ENCODE measurements at regions not wholly inside any gene's neighbourhood (a gene's known extent, or its start where the extent isn't known, plus 50 kb on each side); places are given as distances from the start of the nearest gene placed in this dataset.
"Not testable (repeated sequence)": the region's sequence is repeated elsewhere in the genome, so short reads cannot be mapped to it uniquely, and the experiment has no call there.

DNA sequence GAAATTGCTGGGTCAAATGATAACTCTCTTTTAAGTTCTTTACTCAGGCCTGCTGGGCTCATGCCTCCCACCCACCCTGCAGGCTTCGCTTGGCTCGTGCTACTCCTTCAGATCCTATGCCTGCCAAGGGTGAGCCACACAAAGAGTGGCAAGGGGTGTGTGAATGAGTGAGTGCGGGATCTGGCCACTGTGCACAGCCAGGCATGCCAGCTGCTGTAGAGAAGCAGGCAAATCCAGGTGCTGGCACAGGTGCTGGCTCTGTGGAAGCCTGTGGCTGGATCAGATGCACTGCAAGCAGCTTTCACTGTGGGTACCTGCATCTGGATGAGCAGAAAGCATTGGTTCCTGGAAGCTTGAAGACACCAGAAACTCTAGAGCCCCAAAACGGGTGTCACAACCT is 1055.7 kb upstream of the EPHA6 start:
- in situ Hi-C loops (cut with HindIII; ENCODE audit: low pct_unique_long_range_greater_than_20kb, low sequenced_read_pairs) = no loop called here
- no peak for DNase-seq (ENCODE audit: low read depth in 1 of 2, low spot score in 1 of 2)
- no peak for TF ChIP-seq JUND (IDR thresholded peaks at IDR 0.05; ENCODE audit: low read depth)

DNA sequence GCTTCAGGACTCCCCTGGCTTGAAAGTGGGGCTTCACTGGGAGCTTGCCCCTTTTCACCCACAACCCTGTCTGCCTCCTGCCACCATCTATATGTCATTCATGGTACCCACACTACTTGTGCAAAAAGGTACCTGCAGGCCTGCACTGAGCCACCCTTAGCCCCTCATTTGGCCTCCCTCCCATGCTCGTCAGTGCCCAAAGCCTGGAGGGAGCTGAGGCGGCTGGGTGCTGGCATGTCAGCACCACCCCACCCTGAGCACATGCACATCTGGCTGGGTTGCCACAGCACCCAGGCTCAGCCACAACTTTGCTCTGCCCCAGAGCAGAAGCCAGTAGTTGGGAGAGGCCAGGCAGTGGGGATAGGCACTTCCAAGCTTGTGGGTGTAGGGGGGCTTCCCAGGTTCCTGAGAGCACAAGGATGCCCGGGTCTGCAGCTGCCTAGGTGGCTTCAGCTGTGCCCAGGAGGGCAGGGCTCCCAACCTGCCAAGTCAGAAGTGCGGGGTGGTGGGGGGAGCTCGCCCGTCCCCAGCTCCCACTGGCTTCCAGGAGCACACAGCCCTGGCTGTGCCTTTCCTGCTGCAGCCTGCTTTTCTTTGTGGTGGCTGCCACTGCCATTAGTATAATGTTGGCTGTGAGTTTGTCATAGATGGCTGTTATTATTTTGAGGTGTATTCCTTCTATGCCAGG is 1054.6 kb upstream of the EPHA6 start:
- in situ Hi-C loops (cut with HindIII; ENCODE audit: low pct_unique_long_range_greater_than_20kb, low sequenced_read_pairs) = no loop called here
- no peak for DNase-seq (ENCODE audit: low read depth in 1 of 2, low spot score in 1 of 2)

GRCh38 chr3:95775486-95776094 is 1038.8 kb upstream of the EPHA6 start:
- TF ChIP-seq JUND (IDR thresholded peaks at IDR 0.05; ENCODE audit: low read depth) = no peak
- in situ Hi-C loops (cut with HindIII; ENCODE audit: low pct_unique_long_range_greater_than_20kb, low sequenced_read_pairs) = no loop called here
- DNase-seq (ENCODE audit: low read depth in 1 of 2, low spot score in 1 of 2) = no peak

More for the DNA sequence above, 1054.6 kb upstream of the EPHA6 start:
- no peak for TF ChIP-seq JUND (IDR thresholded peaks at IDR 0.05; ENCODE audit: low read depth)

DNA sequence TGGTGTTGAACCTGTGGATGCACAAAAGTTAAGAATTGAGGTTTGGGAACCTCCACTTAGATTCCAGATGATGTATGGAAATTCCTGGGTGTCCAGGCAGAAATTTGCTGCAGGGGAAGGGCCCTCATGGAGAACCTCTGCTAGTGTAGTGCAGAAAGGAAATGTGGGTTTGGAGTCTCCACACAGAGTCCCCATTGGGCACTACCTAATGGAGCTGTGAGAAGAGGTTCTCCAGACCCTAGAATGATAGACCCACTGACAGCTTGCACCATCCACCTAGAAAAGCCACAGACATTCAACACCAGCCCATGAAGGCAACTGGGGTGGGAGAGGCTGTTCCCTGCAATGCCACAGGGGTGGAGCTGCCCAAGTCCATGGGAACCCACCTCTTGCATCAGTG is 1032.8 kb upstream of the EPHA6 start:
- TF ChIP-seq JUND (IDR thresholded peaks at IDR 0.05; ENCODE audit: low read depth) = no peak
- DNase-seq (ENCODE audit: low read depth in 1 of 2, low spot score in 1 of 2) = no peak
- in situ Hi-C loops (cut with HindIII; ENCODE audit: low pct_unique_long_range_greater_than_20kb, low sequenced_read_pairs) = no loop called here

GRCh38 chr3:95789111-95789510 is 1025.3 kb upstream of the EPHA6 start:
- no peak for TF ChIP-seq JUND (IDR thresholded peaks at IDR 0.05; ENCODE audit: low read depth)
- in situ Hi-C loops (cut with HindIII; ENCODE audit: low pct_unique_long_range_greater_than_20kb, low sequenced_read_pairs) = no loop called here
- no peak for DNase-seq (ENCODE audit: low read depth in 1 of 2, low spot score in 1 of 2)

DNA sequence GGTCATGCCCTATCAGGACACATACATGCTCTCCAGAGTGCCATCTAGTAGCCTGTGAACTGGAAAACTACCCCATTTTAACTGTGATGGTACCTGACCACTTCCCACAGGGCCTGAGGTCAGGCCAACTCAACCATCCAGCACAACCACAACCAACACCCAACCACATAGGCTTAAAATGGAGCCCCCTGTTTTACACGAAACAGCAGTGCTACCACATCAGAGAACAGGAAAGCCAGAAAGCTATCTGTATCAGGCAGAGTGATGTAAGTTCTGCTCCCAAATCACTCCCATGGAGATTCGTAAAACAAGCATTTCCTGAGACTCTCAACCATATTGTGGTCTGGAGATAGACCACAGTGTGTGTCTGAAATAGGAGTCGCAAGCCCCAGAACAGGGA is 1017.3 kb upstream of the EPHA6 start:
- in situ Hi-C loops (cut with HindIII; ENCODE audit: low pct_unique_long_range_greater_than_20kb, low sequenced_read_pairs) = no loop called here
- no peak for TF ChIP-seq JUND (IDR thresholded peaks at IDR 0.05; ENCODE audit: low read depth)
- no peak for DNase-seq (ENCODE audit: low read depth in 1 of 2, low spot score in 1 of 2)

- no peak for DNase-seq (ENCODE audit: low read depth in 1 of 2, low spot score in 1 of 2)
- in situ Hi-C loops (cut with HindIII; ENCODE audit: low pct_unique_long_range_greater_than_20kb, low sequenced_read_pairs) = no loop called here
Observed at GRCh38 chr3:95798628-95799027, 1015.8 kb upstream of the EPHA6 start.

GRCh38 chr3:95810462-95810861 is 1003.9 kb upstream of the EPHA6 start:
- TF ChIP-seq JUND (IDR thresholded peaks at IDR 0.05; ENCODE audit: low read depth) = no peak
- DNase-seq (ENCODE audit: low read depth in 1 of 2, low spot score in 1 of 2) = peak in 1 of 2 experiments; percentile 29
- in situ Hi-C loops (cut with HindIII; ENCODE audit: low pct_unique_long_range_greater_than_20kb, low sequenced_read_pairs) = no loop called here

More at GRCh38 chr3:95798628-95799027, 1015.8 kb upstream of the EPHA6 start:
- no peak for TF ChIP-seq JUND (IDR thresholded peaks at IDR 0.05; ENCODE audit: low read depth)

DNA sequence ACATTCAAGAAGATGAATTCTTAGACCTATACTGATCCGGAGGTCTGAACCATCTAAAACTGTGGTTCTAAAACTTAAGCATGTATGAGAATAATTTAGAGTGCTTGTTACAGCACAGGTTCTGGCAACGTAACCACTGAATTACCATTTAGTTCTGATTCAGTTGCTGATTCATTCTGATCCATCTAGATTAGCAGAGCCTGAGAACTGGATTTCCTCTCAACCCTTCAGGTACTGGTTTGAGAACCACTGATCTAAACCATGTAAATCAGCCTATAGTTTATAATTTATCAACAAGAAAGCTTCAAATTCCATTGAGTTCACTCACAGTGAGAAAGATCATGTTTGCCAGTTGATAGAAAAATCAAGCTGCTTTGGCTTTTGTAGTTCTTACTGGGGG is 1001.1 kb upstream of the EPHA6 start:
- no peak for DNase-seq (ENCODE audit: low read depth in 1 of 2, low spot score in 1 of 2)
- no peak for TF ChIP-seq JUND (IDR thresholded peaks at IDR 0.05; ENCODE audit: low read depth)
- in situ Hi-C loops (cut with HindIII; ENCODE audit: low pct_unique_long_range_greater_than_20kb, low sequenced_read_pairs) = no loop called here

DNA sequence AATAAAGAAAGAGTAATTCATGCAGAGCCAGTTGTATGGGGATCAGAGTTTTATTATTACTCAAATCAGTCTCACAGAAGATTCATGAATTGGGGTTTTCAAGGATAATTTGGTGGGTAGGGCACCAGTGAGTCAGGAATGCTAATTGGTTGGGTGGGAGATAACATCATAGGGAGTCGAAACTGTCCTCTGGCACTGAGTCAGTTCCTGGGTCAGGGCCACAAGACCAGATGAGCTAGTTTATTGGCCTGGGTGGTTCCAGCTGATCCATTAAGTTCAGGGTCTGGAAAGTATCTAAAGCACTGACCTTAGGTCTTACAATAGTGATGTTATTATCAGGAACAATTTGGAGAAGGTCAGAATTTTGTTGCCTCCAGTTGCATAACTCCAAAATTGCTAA is 998.6 kb upstream of the EPHA6 start:
- in situ Hi-C loops (cut with HindIII; ENCODE audit: low pct_unique_long_range_greater_than_20kb, low sequenced_read_pairs) = no loop called here
- no peak for DNase-seq (ENCODE audit: low read depth in 1 of 2, low spot score in 1 of 2)
- no peak for TF ChIP-seq JUND (IDR thresholded peaks at IDR 0.05; ENCODE audit: low read depth)

GRCh38 chr3:95826419-95826818 is 988.0 kb upstream of the EPHA6 start:
- no peak for DNase-seq (ENCODE audit: low read depth in 1 of 2, low spot score in 1 of 2)
- in situ Hi-C loops (cut with HindIII; ENCODE audit: low pct_unique_long_range_greater_than_20kb, low sequenced_read_pairs) = no loop called here
- TF ChIP-seq JUND (IDR thresholded peaks at IDR 0.05; ENCODE audit: low read depth) = no peak

- in situ Hi-C loops (cut with HindIII; ENCODE audit: low pct_unique_long_range_greater_than_20kb, low sequenced_read_pairs) = no loop called here
- no peak for DNase-seq (ENCODE audit: low read depth in 1 of 2, low spot score in 1 of 2)
- no peak for TF ChIP-seq JUND (IDR thresholded peaks at IDR 0.05; ENCODE audit: low read depth)
Observed at GRCh38 chr3:95832146-95832545, 982.2 kb upstream of the EPHA6 start.

- DNase-seq (ENCODE audit: low read depth in 1 of 2, low spot score in 1 of 2); in situ Hi-C loops (cut with HindIII; ENCODE audit: low pct_unique_long_range_greater_than_20kb, low sequenced_read_pairs): not testable (repeated sequence)
Observed at GRCh38 chr3:95860628-95861027, 953.8 kb upstream of the EPHA6 start.

GRCh38 chr3:95883801-95884200 is 930.6 kb upstream of the EPHA6 start:
- DNase-seq (ENCODE audit: low read depth in 1 of 2, low spot score in 1 of 2) = no peak
- in situ Hi-C loops (cut with HindIII; ENCODE audit: low pct_unique_long_range_greater_than_20kb, low sequenced_read_pairs) = no loop called here
- no peak for TF ChIP-seq JUND (IDR thresholded peaks at IDR 0.05; ENCODE audit: low read depth)

Data from T47D (cell line).